WTC11 (cell line): ENCODE measurements at regions not wholly inside any gene's neighbourhood (a gene's known extent, or its start where the extent isn't known, plus 50 kb on each side); places are given as distances from the start of the nearest gene placed in this dataset.

ENCODE experiments used
- ATAC-seq: fragments of 200-7000 bp; cut with Tn5 transposase; 2 replicates; pipeline ENCODE4 v1.10.0; 2021; ENCODE audit warnings: mild to moderate bottlenecking, moderate library complexity
- CTCF ChIA-PET: fragments of 300-600 bp; sonication (Branson Sonifier 250); formaldehyde crosslinking; loops from one replicate; lab custom pipeline; 2021; ENCODE audit warnings: antibody characterized with exemption; lab: Charles Lee
- POLR2A ChIA-PET: fragments of 350-600 bp; sonication (Branson Sonifier 250); formaldehyde crosslinking; loops from one replicate; lab custom pipeline; 2021; ENCODE audit warnings: antibody characterized with exemption; lab: Charles Lee
- DNase-seq: peaks from one replicate; pipeline ENCODE4 v3.0.0; 2021; ENCODE audit warnings: low spot score
- H3K27ac Mint-ChIP-seq: 2 replicates; pipeline ENCODE4 v1.8.0; 2021; ENCODE audit warnings: mixed read lengths
- H3K27me3 Mint-ChIP-seq: 2 replicates; pipeline ENCODE4 v1.8.0; 2021; ENCODE audit warnings: low read depth, mild to moderate bottlenecking, moderate library complexity, mixed read lengths
- H3K36me3 Mint-ChIP-seq: 2 replicates; pipeline ENCODE4 v1.8.0; 2021; ENCODE audit warnings: mixed read lengths
- H3K4me1 Mint-ChIP-seq: 2 replicates; pipeline ENCODE4 v1.8.0; 2022; ENCODE audit warnings: mixed read lengths
- H3K4me3 Mint-ChIP-seq: 2 replicates; pipeline ENCODE4 v1.8.0; 2021; ENCODE audit warnings: mild to moderate bottlenecking, moderate library complexity, mixed read lengths
- H3K9me3 Mint-ChIP-seq: 2 replicates; pipeline ENCODE4 v1.8.0; 2021; ENCODE audit warnings: mixed read lengths
- ATF1 ChIP-seq: sonication (generic); formaldehyde crosslinking; IDR thresholded peaks from 2 replicates; pipeline ENCODE4 v1.8.1; 2023; ENCODE audit warnings: mild to moderate bottlenecking, moderate library complexity, missing genetic modification reagents
- FOXJ3 ChIP-seq: sonication (generic); formaldehyde crosslinking; IDR thresholded peaks from 2 replicates; pipeline ENCODE4 v1.9.0; 2021; ENCODE audit warnings: missing genetic modification reagents, mild to moderate bottlenecking, borderline replicate concordance
- FOXP1 ChIP-seq: sonication (generic); formaldehyde crosslinking; IDR thresholded peaks from 2 replicates; pipeline ENCODE4 v1.8.0; 2022; ENCODE audit warnings: missing genetic modification reagents, mild to moderate bottlenecking, moderate library complexity, borderline replicate concordance
- MXD4 ChIP-seq: fragments of 250-450 bp; sonication (Bioruptor Pico); IDR thresholded peaks from 2 replicates; pipeline ENCODE4 v1.8.0; 2021; ENCODE audit warnings: mild to moderate bottlenecking, moderate library complexity, borderline replicate concordance
- MYBL2 ChIP-seq: sonication (generic); formaldehyde crosslinking; IDR thresholded peaks from 2 replicates; pipeline ENCODE4 v1.8.1; 2023; ENCODE audit warnings: mild to moderate bottlenecking, moderate library complexity, missing genetic modification reagents
- NFE2L1 ChIP-seq: sonication (generic); formaldehyde crosslinking; IDR thresholded peaks from 2 replicates; pipeline ENCODE4 v1.8.1; 2023; ENCODE audit warnings: missing genetic modification reagents
- SMAD3 ChIP-seq: sonication (generic); formaldehyde crosslinking; IDR thresholded peaks from 2 replicates; pipeline ENCODE4 v1.8.0; 2022; ENCODE audit warnings: missing genetic modification reagents, mild to moderate bottlenecking, borderline replicate concordance
- SMAD4 ChIP-seq: sonication (generic); formaldehyde crosslinking; IDR thresholded peaks from 2 replicates; pipeline ENCODE4 v1.8.0; 2022; ENCODE audit warnings: mild to moderate bottlenecking, missing genetic modification reagents
- ZNF396 ChIP-seq: fragments of 250-450 bp; sonication (Bioruptor Pico); IDR thresholded peaks from 2 replicates; pipeline ENCODE4 v1.8.0; 2021; ENCODE audit warnings: mild to moderate bottlenecking, moderate library complexity, borderline replicate concordance
- TF ChIP-seq, protein P1 (sequence below): fragments of 250-450 bp; sonication (Bioruptor Pico); IDR thresholded peaks from 2 replicates; pipeline ENCODE4 v2.1.2; 2022; ENCODE audit warnings: mild to moderate bottlenecking, moderate library complexity
- TF ChIP-seq, protein P2 (sequence below): sonication (generic); formaldehyde crosslinking; IDR thresholded peaks from 2 replicates; pipeline ENCODE4 v1.8.1; 2022; ENCODE audit warnings: mild to moderate bottlenecking, missing genetic modification reagents, moderate library complexity, borderline replicate concordance
- TF ChIP-seq, protein P3 (sequence below): sonication (generic); formaldehyde crosslinking; IDR thresholded peaks from 2 replicates; pipeline ENCODE4 v1.8.1; 2023; ENCODE audit warnings: mild to moderate bottlenecking, missing genetic modification reagents, moderate library complexity
- TF ChIP-seq, protein P4 (sequence below): fragments of 250-450 bp; sonication (Bioruptor Pico); IDR thresholded peaks from 2 replicates; pipeline ENCODE4 v1.9.0; 2021; ENCODE audit warnings: mild to moderate bottlenecking
- TF ChIP-seq, protein P5 (sequence below): sonication (generic); formaldehyde crosslinking; IDR thresholded peaks from 2 replicates; pipeline ENCODE4 v1.8.1; 2022; ENCODE audit warnings: missing genetic modification reagents, borderline replicate concordance
- TF ChIP-seq, protein P6 (sequence below): fragments of 200-600 bp; IDR thresholded peaks from 2 replicates; pipeline ENCODE4 v1.8.0; 2022; ENCODE audit warnings: antibody characterized with exemption
- TF ChIP-seq, protein P7 (sequence below): fragments of 250-450 bp; sonication (Bioruptor Pico); IDR thresholded peaks from 2 replicates; pipeline ENCODE4 v1.8.0; 2021; ENCODE audit warnings: mild to moderate bottlenecking

DNA sequence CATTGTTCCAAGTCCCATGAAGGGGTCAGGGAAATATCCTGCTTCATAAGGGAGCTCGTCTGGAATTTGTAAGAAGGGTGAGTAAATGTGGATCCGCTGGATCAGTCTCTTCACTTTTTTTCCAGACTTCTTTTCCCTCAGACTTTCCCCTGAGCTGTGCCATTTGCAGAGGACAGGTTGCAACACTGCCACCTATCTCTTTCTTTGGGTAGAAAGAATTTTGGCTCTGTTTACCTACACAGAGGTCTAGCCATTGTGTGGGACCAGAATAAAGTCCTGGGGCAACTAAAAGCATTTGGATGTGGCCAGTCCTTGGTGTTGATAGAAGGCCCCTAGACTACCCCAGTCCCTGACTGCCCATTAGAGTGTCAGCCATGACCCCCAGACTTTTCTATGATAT, 1146.7 kb upstream of the PRMT6 start:
- H3K4me1 Mint-ChIP-seq, result no peaks in the 10 kb centered on the region
- ATAC-seq (peak; percentile 94), DNase-seq (no peak)

DNA sequence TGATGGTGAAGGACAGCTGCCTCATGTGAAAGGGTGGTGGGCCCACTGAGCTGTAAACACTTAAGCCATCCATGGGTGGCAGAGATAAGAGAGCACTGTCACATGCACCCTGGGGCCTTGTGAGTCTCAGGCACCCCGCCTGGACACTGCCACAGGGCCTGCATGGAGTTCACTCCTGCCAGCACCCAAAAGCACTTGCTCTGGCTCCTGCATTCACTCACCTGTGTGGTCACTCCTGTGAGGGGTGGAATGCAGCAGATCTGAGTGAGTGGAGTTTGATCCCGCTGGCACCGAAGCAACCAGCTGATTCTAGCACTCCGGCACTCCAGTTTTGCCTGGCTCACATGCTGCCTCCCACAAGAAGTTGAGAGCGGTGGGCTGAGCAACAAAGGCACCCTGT, 1142.1 kb upstream of the PRMT6 start:
- ATAC-seq, result no peak
- Mint-ChIP-seq H3K27ac (no peak overlapping the region), H3K4me3 (no peak overlapping the region), H3K27me3 (no peaks in the 10 kb centered on the region), H3K4me1 (no peaks in the 10 kb centered on the region), H3K9me3 (no peaks in the 10 kb centered on the region), H3K36me3 (no peaks in the 10 kb centered on the region)
- POLR2A ChIA-PET, result no interaction called here
- CTCF ChIA-PET, result no interaction called here
- DNase-seq, result no peak
- TF ChIP-seq FOXP1 (CRISPR knock-in tag), result no peak
- no peak for TF ChIP-seq SMAD3 (CRISPR knock-in tag)
- TF ChIP-seq, protein P1, sequence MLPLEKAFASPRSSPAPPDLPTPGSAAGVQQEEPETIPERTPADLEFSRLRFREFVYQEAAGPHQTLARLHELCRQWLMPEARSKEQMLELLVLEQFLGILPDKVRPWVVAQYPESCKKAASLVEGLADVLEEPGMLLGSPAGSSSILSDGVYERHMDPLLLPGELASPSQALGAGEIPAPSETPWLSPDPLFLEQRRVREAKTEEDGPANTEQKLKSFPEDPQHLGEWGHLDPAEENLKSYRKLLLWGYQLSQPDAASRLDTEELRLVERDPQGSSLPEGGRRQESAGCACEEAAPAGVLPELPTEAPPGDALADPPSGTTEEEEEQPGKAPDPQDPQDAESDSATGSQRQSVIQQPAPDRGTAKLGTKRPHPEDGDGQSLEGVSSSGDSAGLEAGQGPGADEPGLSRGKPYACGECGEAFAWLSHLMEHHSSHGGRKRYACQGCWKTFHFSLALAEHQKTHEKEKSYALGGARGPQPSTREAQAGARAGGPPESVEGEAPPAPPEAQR (CRISPR knock-in tag), result no peak
- TF ChIP-seq, protein P2, sequence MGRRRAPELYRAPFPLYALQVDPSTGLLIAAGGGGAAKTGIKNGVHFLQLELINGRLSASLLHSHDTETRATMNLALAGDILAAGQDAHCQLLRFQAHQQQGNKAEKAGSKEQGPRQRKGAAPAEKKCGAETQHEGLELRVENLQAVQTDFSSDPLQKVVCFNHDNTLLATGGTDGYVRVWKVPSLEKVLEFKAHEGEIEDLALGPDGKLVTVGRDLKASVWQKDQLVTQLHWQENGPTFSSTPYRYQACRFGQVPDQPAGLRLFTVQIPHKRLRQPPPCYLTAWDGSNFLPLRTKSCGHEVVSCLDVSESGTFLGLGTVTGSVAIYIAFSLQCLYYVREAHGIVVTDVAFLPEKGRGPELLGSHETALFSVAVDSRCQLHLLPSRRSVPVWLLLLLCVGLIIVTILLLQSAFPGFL (CRISPR knock-in tag), result no peak
- no peak for TF ChIP-seq FOXJ3 (CRISPR knock-in tag)
- no peak for TF ChIP-seq SMAD4 (CRISPR knock-in tag)
- no peak for TF ChIP-seq ATF1 (CRISPR knock-in tag)
- TF ChIP-seq, protein P3, sequence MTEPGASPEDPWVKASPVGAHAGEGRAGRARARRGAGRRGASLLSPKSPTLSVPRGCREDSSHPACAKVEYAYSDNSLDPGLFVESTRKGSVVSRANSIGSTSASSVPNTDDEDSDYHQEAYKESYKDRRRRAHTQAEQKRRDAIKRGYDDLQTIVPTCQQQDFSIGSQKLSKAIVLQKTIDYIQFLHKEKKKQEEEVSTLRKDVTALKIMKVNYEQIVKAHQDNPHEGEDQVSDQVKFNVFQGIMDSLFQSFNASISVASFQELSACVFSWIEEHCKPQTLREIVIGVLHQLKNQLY (CRISPR knock-in tag), result no peak
- no peak for TF ChIP-seq ZNF396 (CRISPR knock-in tag)
- TF ChIP-seq, protein P4, sequence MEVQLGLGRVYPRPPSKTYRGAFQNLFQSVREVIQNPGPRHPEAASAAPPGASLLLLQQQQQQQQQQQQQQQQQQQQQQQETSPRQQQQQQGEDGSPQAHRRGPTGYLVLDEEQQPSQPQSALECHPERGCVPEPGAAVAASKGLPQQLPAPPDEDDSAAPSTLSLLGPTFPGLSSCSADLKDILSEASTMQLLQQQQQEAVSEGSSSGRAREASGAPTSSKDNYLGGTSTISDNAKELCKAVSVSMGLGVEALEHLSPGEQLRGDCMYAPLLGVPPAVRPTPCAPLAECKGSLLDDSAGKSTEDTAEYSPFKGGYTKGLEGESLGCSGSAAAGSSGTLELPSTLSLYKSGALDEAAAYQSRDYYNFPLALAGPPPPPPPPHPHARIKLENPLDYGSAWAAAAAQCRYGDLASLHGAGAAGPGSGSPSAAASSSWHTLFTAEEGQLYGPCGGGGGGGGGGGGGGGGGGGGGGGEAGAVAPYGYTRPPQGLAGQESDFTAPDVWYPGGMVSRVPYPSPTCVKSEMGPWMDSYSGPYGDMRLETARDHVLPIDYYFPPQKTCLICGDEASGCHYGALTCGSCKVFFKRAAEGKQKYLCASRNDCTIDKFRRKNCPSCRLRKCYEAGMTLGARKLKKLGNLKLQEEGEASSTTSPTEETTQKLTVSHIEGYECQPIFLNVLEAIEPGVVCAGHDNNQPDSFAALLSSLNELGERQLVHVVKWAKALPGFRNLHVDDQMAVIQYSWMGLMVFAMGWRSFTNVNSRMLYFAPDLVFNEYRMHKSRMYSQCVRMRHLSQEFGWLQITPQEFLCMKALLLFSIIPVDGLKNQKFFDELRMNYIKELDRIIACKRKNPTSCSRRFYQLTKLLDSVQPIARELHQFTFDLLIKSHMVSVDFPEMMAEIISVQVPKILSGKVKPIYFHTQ (CRISPR knock-in tag), result no peak
- TF ChIP-seq, protein P5, sequence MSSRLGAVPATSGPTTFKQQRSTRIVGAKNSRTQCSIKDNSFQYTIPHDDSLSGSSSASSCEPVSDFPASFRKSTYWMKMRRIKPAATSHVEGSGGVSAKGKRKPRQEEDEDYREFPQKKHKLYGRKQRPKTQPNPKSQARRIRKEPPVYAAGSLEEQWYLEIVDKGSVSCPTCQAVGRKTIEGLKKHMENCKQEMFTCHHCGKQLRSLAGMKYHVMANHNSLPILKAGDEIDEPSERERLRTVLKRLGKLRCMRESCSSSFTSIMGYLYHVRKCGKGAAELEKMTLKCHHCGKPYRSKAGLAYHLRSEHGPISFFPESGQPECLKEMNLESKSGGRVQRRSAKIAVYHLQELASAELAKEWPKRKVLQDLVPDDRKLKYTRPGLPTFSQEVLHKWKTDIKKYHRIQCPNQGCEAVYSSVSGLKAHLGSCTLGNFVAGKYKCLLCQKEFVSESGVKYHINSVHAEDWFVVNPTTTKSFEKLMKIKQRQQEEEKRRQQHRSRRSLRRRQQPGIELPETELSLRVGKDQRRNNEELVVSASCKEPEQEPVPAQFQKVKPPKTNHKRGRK (CRISPR knock-in tag), result no peak
- no peak for TF ChIP-seq MXD4 (CRISPR knock-in tag)

More for the DNA sequence above, 1146.7 kb upstream of the PRMT6 start:
- POLR2A ChIA-PET, result no interaction called here
- no peaks in the 10 kb centered on the region for H3K36me3 Mint-ChIP-seq
- no peaks in the 10 kb centered on the region for H3K27me3 Mint-ChIP-seq
- H3K9me3 Mint-ChIP-seq, result peaks cover 8% of the 10 kb centered on the region
- H3K27ac Mint-ChIP-seq, result no peak overlapping the region
- CTCF ChIA-PET, result interaction anchor here (0.9 to 1.2 kb wide), 4 partner anchors 9 to 64 kb away, joined by 3 to 4 read pairs (median 3); no protein-coding TSS in a partner anchor
- no peak overlapping the region for H3K4me3 Mint-ChIP-seq
- TF ChIP-seq, protein P2 (CRISPR knock-in tag), result no peak
- TF ChIP-seq, protein P6, sequence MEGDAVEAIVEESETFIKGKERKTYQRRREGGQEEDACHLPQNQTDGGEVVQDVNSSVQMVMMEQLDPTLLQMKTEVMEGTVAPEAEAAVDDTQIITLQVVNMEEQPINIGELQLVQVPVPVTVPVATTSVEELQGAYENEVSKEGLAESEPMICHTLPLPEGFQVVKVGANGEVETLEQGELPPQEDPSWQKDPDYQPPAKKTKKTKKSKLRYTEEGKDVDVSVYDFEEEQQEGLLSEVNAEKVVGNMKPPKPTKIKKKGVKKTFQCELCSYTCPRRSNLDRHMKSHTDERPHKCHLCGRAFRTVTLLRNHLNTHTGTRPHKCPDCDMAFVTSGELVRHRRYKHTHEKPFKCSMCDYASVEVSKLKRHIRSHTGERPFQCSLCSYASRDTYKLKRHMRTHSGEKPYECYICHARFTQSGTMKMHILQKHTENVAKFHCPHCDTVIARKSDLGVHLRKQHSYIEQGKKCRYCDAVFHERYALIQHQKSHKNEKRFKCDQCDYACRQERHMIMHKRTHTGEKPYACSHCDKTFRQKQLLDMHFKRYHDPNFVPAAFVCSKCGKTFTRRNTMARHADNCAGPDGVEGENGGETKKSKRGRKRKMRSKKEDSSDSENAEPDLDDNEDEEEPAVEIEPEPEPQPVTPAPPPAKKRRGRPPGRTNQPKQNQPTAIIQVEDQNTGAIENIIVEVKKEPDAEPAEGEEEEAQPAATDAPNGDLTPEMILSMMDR, result peak; percentile 26; the same call in 1 of the 2 replicates
- TF ChIP-seq, protein P7, sequence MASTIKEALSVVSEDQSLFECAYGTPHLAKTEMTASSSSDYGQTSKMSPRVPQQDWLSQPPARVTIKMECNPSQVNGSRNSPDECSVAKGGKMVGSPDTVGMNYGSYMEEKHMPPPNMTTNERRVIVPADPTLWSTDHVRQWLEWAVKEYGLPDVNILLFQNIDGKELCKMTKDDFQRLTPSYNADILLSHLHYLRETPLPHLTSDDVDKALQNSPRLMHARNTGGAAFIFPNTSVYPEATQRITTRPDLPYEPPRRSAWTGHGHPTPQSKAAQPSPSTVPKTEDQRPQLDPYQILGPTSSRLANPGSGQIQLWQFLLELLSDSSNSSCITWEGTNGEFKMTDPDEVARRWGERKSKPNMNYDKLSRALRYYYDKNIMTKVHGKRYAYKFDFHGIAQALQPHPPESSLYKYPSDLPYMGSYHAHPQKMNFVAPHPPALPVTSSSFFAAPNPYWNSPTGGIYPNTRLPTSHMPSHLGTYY (CRISPR knock-in tag), result no peak
- no peak for TF ChIP-seq SMAD4 (CRISPR knock-in tag)
- TF ChIP-seq NFE2L1 (CRISPR knock-in tag), result no peak
- TF ChIP-seq MYBL2 (CRISPR knock-in tag), result no peak
